NT2/D1 (cell line): ENCODE measurements at regions not wholly inside any gene's neighbourhood (a gene's known extent, or its start where the extent isn't known, plus 50 kb on each side); places are given as distances from the start of the nearest gene placed in this dataset.

Experiments used
- DNase-seq: peaks from one replicate; pipeline ENCODE4 v3.0.0-alpha.2; 2011; ENCODE audit warnings: low read depth, low spot score
- H3K27me3 ChIP-seq: 2 replicates; pipeline ENCODE4 v1.6.0; 2011; ENCODE audit warnings: mild to moderate bottlenecking; ENCODE audit not compliant: insufficient read length, insufficient read depth
- H3K36me3 ChIP-seq: 2 replicates; pipeline ENCODE4 v1.6.1; 2011; ENCODE audit warnings: mild to moderate bottlenecking, low read length, mixed read lengths; ENCODE audit not compliant: insufficient read depth, insufficient read length
- H3K4me1 ChIP-seq: 2 replicates; pipeline ENCODE4 v1.5.1; 2011; ENCODE audit not compliant: insufficient read depth, insufficient read length
- H3K4me3 ChIP-seq: 2 replicates; pipeline ENCODE4 v1.5.1; 2011; ENCODE audit warnings: low read depth; ENCODE audit not compliant: insufficient read length
- H3K9ac ChIP-seq: 2 replicates; pipeline ENCODE4 v1.6.0; 2011; ENCODE audit warnings: low read depth; ENCODE audit not compliant: insufficient read length
- H3K9me3 ChIP-seq: 2 replicates; pipeline ENCODE4 v1.5.1; 2011; ENCODE audit warnings: mild to moderate bottlenecking, low read length; ENCODE audit not compliant: insufficient read depth
- SUZ12 ChIP-seq: IDR thresholded peaks from 2 replicates; pipeline ENCODE4 v1.6.1; 2011; ENCODE audit not compliant: insufficient read length, insufficient read depth; ENCODE audit errors: extremely low read depth
- YY1 ChIP-seq: IDR thresholded peaks from 2 replicates; pipeline ENCODE4 v1.6.1; 2011; ENCODE audit not compliant: insufficient read length, insufficient read depth
- ZNF274 ChIP-seq: IDR thresholded peaks from 2 replicates; pipeline ENCODE4 v1.6.1; 2011; ENCODE audit warnings: mild to moderate bottlenecking, low read depth, low read length

DNA sequence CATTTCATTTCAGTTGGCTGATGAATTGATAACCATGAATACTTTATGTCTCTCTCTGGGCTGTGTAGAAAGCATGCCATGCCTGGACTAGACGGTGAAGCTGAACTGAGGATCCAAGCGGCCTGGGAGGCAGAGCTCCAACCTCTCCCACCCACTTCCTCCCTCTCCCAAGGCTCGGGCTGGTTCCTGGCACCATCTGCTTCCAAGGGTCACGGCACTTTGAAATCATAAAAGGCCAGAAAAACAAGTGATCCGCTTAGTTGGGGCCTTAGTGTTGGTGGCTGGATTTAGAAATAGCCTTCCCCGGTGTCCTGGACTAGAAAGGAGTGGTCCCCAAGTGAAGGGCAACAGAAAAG is 202.4 kb upstream of the PMEPA1 start:
- no peak overlapping the region for H3K4me3 ChIP-seq
- no peaks in the 10 kb centered on the region for H3K36me3 ChIP-seq
- H3K27me3 ChIP-seq: peaks cover 2% of the 10 kb centered on the region
- DNase-seq: no peak
- H3K4me1 ChIP-seq: no peaks in the 10 kb centered on the region
- no peak for TF ChIP-seq SUZ12
- no peak for TF ChIP-seq ZNF274
- TF ChIP-seq YY1: no peak
- H3K9ac ChIP-seq: no peak overlapping the region
- H3K9me3 ChIP-seq: no peaks in the 10 kb centered on the region

DNA sequence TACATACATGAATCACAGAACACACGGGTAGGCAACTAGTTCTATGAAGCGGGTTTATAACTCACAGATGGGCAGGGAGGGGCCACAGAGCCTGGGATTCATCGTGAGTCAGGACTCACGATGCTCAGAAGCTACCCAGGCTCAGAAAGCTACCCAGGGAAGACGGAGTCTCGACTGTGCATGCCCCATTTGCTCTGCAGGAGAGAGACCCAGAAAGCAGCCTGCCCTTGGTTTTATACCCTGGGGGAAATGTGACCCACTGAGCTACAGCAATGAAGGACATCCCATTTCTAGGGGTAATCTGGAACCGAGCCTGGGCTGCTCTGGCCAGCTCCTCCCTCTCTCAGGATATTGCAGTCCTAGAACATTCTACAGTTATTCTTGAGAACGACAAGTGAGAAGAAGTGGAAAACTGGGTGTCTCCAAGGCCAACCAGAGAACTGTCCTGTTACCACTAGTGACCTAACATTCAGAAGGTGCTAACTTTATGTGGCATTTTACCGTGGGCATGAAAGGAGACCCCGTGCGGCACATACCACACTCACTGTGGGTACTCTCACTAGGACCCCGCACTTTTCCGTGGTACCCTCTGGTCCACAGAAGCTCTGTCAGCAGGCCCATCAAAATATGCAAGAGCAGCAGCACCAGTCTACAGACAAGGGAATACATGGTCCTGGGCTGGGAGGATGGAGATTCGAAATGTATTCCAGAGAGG is 201.9 kb upstream of the PMEPA1 start:
- Histone ChIP-seq H3K27me3 (peaks cover 2% of the 10 kb centered on the region), H3K36me3 (no peaks in the 10 kb centered on the region), H3K9me3 (no peaks in the 10 kb centered on the region), H3K4me3 (no peak overlapping the region), H3K9ac (no peak overlapping the region), H3K4me1 (no peaks in the 10 kb centered on the region)
- DNase-seq: no peak
- no peak for TF ChIP-seq SUZ12
- no peak for TF ChIP-seq YY1
- TF ChIP-seq ZNF274: no peak

DNA sequence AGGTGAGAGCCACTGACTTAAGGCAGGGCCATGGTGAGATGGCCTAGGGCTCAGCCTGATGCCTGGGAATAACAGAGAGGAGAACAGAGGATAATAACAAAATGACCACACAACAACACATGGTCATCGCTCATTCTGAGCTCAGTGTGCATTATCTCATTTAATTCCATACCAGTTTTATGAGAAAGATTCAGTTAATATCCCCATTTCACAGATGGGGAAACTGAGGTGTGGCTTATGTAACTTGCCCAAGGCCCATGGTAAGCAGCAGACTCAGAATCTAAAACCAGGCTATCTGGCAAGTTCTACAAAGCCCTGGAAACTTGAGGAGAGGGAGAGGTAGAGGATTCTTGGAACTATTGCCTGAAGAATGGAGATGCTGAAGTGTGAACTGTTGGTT is 200.9 kb upstream of the PMEPA1 start:
- Histone ChIP-seq H3K9me3 (no peaks in the 10 kb centered on the region), H3K27me3 (peaks cover 2% of the 10 kb centered on the region), H3K36me3 (no peaks in the 10 kb centered on the region), H3K9ac (no peak overlapping the region), H3K4me3 (no peak overlapping the region), H3K4me1 (no peaks in the 10 kb centered on the region)
- DNase-seq: no peak
- TF ChIP-seq ZNF274: no peak
- no peak for TF ChIP-seq SUZ12
- TF ChIP-seq YY1: no peak

DNA sequence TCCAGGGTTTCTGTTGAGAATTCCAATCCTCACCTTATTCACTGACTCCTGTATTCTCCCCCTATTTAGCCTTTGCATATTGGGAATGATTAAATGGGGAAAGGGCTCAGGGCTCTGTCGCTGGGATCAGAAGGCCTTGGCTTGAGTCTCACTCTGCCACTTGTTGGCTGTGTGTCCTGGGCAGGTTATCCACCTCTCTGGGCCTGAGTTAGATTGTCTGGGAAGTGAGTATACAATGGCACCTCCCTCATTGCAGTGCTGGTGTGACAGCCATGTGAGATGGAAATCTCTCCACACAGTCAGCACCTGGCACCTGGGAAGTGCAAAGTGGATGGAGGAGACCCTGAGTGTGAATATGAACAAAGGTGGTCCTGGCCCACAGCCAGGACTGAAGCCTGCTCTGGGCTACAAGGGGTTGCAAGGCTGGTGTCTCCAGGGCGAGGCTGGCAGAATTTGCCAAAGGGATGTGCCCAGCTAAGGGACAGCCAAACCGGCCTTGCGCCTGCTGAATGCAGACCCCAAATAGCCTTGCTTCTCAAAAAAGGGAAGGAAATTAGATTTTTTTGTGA is 200.0 kb upstream of the PMEPA1 start:
- Histone ChIP-seq H3K9ac (no peak overlapping the region), H3K4me1 (no peaks in the 10 kb centered on the region), H3K27me3 (peaks cover 2% of the 10 kb centered on the region), H3K9me3 (no peaks in the 10 kb centered on the region), H3K36me3 (no peaks in the 10 kb centered on the region), H3K4me3 (no peak overlapping the region)
- no peak for DNase-seq
- TF ChIP-seq SUZ12 (no peak), ZNF274 (no peak), YY1 (no peak)

DNA sequence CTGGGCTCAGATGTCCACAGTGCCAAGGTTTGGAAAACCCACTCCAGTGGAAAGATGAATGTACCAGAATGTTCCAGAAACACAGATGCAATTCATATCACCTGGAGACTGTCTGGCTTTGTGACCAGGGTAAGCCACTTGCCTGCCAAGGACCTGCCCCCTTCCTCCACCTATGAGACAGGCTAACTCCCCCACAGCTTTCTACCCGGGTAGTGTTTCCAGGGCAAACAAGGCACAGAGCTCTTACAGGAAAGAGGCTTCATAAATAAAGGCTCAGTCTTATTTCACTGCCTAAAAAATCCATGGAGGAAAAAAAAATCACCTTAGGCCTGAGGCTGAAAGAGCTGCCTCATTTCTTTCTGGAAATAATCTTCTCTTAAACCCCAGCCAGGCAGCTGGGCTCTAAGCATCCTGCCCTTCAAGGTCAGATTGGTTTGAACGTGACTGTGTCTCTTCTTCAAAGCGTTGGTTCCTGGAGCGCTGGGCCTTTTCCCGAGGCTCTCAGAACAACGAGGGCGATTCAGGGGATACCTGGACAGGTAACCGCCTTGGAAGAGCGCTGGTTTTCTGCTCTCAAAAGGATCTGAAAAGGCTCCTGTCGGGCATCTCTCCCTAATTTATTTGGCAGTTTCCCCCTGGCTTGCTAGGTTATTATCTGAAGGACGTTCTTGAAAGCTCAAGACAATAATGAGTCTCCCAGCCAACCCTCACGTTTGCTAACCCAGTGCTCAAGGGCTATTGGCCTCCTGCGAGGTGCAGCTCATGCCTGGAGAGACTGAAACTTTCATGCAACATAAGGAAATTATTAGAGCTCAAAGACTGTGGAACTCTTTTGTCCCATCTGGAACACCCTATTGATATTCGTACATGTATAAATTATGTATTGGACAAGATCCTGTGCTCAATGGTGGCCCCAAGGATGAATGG is 199.2 kb upstream of the PMEPA1 start:
- no peak overlapping the region for H3K9ac ChIP-seq

DNA sequence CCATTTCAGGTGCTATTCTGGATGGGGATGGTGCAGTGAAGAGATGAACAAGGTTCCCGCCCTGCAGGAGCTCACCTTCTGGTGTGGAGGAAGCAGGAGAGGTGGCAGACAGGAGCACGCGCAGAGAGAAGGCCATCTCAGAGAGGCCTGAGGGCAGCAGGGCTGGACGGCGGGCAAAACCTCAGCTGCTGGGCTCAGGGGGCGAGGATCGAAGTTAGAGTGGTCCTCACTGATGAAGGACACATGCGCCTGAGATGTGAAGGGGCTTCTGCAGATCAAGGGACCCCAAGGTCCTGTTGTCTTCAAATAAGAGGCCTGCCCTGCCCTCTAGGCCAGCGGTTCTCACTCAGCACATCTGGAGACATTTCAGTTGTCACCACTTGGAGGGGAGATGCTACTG is 198.4 kb upstream of the PMEPA1 start:
- TF ChIP-seq ZNF274 (no peak), YY1 (no peak), SUZ12 (no peak)
- DNase-seq: no peak
- H3K27me3 ChIP-seq: peaks cover 2% of the 10 kb centered on the region
- H3K36me3 ChIP-seq: no peaks in the 10 kb centered on the region
- no peak overlapping the region for H3K4me3 ChIP-seq
- H3K9ac ChIP-seq: no peak overlapping the region
- H3K4me1 ChIP-seq: no peaks in the 10 kb centered on the region
- no peaks in the 10 kb centered on the region for H3K9me3 ChIP-seq

More for the DNA sequence above, 199.2 kb upstream of the PMEPA1 start:
- TF ChIP-seq ZNF274: no peak
- no peak for TF ChIP-seq YY1
- TF ChIP-seq SUZ12: no peak
- DNase-seq: no peak
- Histone ChIP-seq H3K36me3 (no peaks in the 10 kb centered on the region), H3K4me1 (no peaks in the 10 kb centered on the region), H3K4me3 (no peak overlapping the region), H3K9me3 (no peaks in the 10 kb centered on the region), H3K27me3 (peaks cover 2% of the 10 kb centered on the region)
